LNCAP (cell line): ENCODE measurements at regions not wholly inside any gene's neighbourhood (a gene's known extent, or its start where the extent isn't known, plus 50 kb on each side); places are given as distances from the start of the nearest gene placed in this dataset.

Experiments used
- CTCF ChIP-seq: fragments of 450-650 bp; IDR thresholded peaks from 2 replicates; pipeline ENCODE4 v1.5.1; 2017; ENCODE audit warnings: mild to moderate bottlenecking

DNA sequence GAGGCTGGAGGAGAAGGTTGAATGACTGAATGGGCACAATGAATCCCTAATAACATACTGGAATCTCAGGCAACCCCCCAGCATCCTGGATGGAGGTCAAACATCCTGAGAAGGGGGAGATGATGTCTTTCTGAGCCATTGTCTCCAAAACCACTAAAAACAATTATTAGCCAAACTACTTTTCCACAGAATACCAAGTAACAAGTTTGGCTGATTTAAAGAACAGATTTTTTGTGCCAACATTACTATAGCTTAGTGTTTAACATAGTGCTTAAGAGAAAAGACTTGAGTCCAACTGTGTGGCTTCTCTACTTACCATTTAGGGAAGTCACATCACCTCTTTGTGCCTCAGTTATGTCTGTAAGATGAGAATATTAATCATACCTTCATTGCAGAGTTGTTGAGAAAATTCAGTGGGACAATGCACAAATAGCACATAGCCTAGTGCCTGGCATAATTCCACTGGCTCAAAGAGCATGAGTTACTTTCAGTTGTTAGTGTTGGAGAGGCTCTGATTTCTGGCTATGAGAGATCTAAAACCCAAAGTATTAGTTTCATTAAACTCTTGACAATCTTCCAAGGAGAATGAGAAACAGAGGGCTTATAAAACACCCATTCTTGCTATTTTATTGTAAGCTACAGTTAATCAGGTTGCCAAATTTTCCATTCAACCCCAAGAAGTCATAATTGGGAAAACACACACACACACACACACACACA lies 111.3 kb upstream of the NR3C1 start:
- no peak for TF ChIP-seq CTCF

DNA sequence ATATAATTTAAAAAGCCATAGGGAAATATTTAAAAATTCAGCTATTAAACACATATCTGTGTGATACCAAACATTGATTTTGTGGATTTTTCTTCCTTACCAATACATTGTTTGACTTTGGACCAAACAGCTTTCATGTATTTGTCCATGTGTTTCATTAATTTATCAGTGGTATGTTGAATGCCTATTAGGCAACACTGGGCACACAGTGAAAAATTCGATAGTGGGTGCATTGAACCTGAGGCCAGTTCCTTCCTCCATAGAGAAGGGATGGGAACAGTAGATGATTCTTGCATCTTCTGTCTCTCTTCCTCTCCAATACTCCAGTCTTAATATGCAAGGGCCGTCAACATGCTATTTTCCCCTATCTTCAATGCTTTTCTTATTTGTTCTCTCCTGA lies 110.2 kb upstream of the NR3C1 start:
- no peak for TF ChIP-seq CTCF

- TF ChIP-seq CTCF: no peak
Measured at GRCh38 chr5:143511736-143512135, 108.2 kb upstream of the NR3C1 start.

- no peak for TF ChIP-seq CTCF
Measured at GRCh38 chr5:143509758-143510221, 106.3 kb upstream of the NR3C1 start.

DNA sequence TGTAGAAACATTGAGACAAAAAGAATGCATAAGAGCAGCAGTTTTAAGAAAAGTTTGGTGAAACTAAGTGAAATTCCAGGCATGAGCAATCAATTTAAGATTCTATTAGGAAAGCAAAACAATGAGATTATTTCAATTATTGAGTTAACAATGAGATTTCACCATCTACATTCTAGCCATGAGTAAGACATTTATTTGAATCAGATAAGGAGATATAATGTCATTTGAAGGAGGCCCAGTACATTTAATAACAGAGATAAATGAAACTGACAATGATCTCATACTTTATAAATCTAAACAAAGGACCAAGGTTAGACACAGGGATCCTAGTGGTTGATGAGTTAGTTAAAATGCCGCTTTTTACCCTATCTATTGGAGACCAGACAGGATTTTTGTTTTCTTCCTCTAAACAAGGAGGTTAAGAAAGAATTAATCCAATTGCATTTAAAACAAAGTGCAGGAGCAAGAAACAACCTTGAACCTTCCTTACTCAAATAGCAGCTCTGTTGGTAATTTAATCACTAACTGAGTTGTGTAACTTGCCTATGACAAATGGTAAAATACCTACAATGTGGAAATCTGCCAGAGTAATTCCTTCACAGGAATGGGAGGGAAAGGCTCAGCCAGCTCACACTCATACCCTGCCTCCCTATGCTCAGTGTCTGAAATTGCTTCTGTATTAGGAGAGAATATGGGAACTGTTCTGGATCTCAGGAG lies 103.5 kb upstream of the NR3C1 start:
- TF ChIP-seq CTCF: no peak

- no peak for TF ChIP-seq CTCF
Measured at GRCh38 chr5:143505934-143506333, 102.4 kb upstream of the NR3C1 start.

DNA sequence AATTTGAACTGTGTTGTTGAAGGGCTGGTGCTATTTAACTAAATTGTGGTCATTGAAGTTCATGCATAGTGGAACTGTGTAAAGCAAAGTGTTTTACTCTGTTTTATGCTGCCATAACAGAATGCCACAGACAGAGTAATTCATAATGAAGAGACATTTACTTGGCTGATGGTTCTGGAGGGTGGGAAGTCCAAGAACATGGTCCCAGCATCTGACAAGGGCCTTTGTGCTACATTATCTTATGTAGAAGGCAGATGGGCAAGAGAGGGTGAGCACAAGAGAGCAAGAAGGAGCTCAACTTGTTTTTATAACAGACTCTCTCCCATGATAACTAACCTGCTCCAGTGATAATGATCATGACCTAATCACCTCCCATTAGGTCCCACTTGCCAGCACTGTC lies 101.9 kb upstream of the NR3C1 start:
- TF ChIP-seq CTCF: no peak
